ENCODE measurements at regions not wholly inside any gene's neighbourhood (a gene's known extent, or its start where the extent isn't known, plus 50 kb on each side); places are given as distances from the start of the nearest gene placed in this dataset.

GRCh38 chr4:89539374-89539773 is 231.8 kb upstream of the GPRIN3 start:
- Histone ChIP-seq H3F3A (ENCODE audit: control insufficient read depth, insufficient read depth) (no peaks in the 10 kb centered on the region), H3K27ac (ENCODE audit: low read depth, low read length) (no peak overlapping the region), H3K79me2 (ENCODE audit: control insufficient read depth, low read length) (no peaks in the 10 kb centered on the region), H3K36me3 (ENCODE audit: control insufficient read depth, low read length) (no peaks in the 10 kb centered on the region), H4K20me1 (ENCODE audit: control insufficient read depth, insufficient read depth, low read depth, low read length) (no peaks in the 10 kb centered on the region), H3K4me1 (ENCODE audit: control insufficient read depth, low read length) (no peaks in the 10 kb centered on the region), H3K4me2 (ENCODE audit: low read length) (no peak overlapping the region), H3K4me3 (ENCODE audit: low read length) (no peak overlapping the region), H3K27me3 (ENCODE audit: control insufficient read depth, low read length) (no peaks in the 10 kb centered on the region), H3K9me3 (ENCODE audit: control insufficient read depth, insufficient read depth, low read length) (no peaks in the 10 kb centered on the region), H3K9me2 (replicated peaks; ENCODE audit: control insufficient read depth, low read length) (no peaks in the 10 kb centered on the region)
- no peak for TF ChIP-seq CTCF (IDR thresholded peaks at IDR 0.05; ENCODE audit: low read depth, low read length, poor library complexity, severe bottlenecking)

- Histone ChIP-seq H3F3A (ENCODE audit: control insufficient read depth, insufficient read depth) (no peaks in the 10 kb centered on the region), H3K4me3 (ENCODE audit: low read length) (no peak overlapping the region), H3K36me3 (ENCODE audit: control insufficient read depth, low read length) (no peaks in the 10 kb centered on the region), H3K27ac (ENCODE audit: low read depth, low read length) (no peak overlapping the region), H3K27me3 (ENCODE audit: control insufficient read depth, low read length) (no peaks in the 10 kb centered on the region), H3K79me2 (ENCODE audit: control insufficient read depth, low read length) (no peaks in the 10 kb centered on the region), H3K4me1 (ENCODE audit: control insufficient read depth, low read length) (no peaks in the 10 kb centered on the region), H4K20me1 (ENCODE audit: control insufficient read depth, insufficient read depth, low read depth, low read length) (no peaks in the 10 kb centered on the region), H3K9me3 (ENCODE audit: control insufficient read depth, insufficient read depth, low read length) (no peaks in the 10 kb centered on the region), H3K4me2 (ENCODE audit: low read length) (no peak overlapping the region), H3K9me2 (replicated peaks; ENCODE audit: control insufficient read depth, low read length) (no peaks in the 10 kb centered on the region)
- no peak for TF ChIP-seq CTCF (IDR thresholded peaks at IDR 0.05; ENCODE audit: low read depth, low read length, poor library complexity, severe bottlenecking)
- TF ChIP-seq EZH2phosphoT487 (IDR thresholded peaks at IDR 0.05; ENCODE audit: borderline replicate concordance, low read length), result no peak
Observed at GRCh38 chr4:89538886-89539285, 231.3 kb upstream of the GPRIN3 start.

GRCh38 chr4:89538171-89538570 is 230.6 kb upstream of the GPRIN3 start:
- no peak for TF ChIP-seq CTCF (IDR thresholded peaks at IDR 0.05; ENCODE audit: low read depth, low read length, poor library complexity, severe bottlenecking)
- TF ChIP-seq EZH2phosphoT487 (IDR thresholded peaks at IDR 0.05; ENCODE audit: borderline replicate concordance, low read length), result no peak
- Histone ChIP-seq H3K36me3 (ENCODE audit: control insufficient read depth, low read length) (no peaks in the 10 kb centered on the region), H3F3A (ENCODE audit: control insufficient read depth, insufficient read depth) (no peaks in the 10 kb centered on the region), H3K27ac (ENCODE audit: low read depth, low read length) (no peak overlapping the region), H3K27me3 (ENCODE audit: control insufficient read depth, low read length) (no peaks in the 10 kb centered on the region), H4K20me1 (ENCODE audit: control insufficient read depth, insufficient read depth, low read depth, low read length) (no peaks in the 10 kb centered on the region), H3K4me2 (ENCODE audit: low read length) (no peak overlapping the region), H3K79me2 (ENCODE audit: control insufficient read depth, low read length) (no peaks in the 10 kb centered on the region), H3K9me3 (ENCODE audit: control insufficient read depth, insufficient read depth, low read length) (no peaks in the 10 kb centered on the region), H3K4me1 (ENCODE audit: control insufficient read depth, low read length) (no peaks in the 10 kb centered on the region), H3K4me3 (ENCODE audit: low read length) (no peak overlapping the region), H3K9me2 (replicated peaks; ENCODE audit: control insufficient read depth, low read length) (no peaks in the 10 kb centered on the region)

- Histone ChIP-seq H3K27ac (ENCODE audit: low read depth, low read length) (no peak overlapping the region), H3K4me3 (ENCODE audit: low read length) (no peak overlapping the region), H3K27me3 (ENCODE audit: control insufficient read depth, low read length) (no peaks in the 10 kb centered on the region), H3K9me2 (replicated peaks; ENCODE audit: control insufficient read depth, low read length) (no peaks in the 10 kb centered on the region), H3K9me3 (ENCODE audit: control insufficient read depth, insufficient read depth, low read length) (no peaks in the 10 kb centered on the region), H3F3A (ENCODE audit: control insufficient read depth, insufficient read depth) (no peaks in the 10 kb centered on the region), H3K79me2 (ENCODE audit: control insufficient read depth, low read length) (no peaks in the 10 kb centered on the region), H3K36me3 (ENCODE audit: control insufficient read depth, low read length) (no peaks in the 10 kb centered on the region), H3K4me2 (ENCODE audit: low read length) (no peak overlapping the region), H4K20me1 (ENCODE audit: control insufficient read depth, insufficient read depth, low read depth, low read length) (no peaks in the 10 kb centered on the region), H3K4me1 (ENCODE audit: control insufficient read depth, low read length) (no peaks in the 10 kb centered on the region)
- TF ChIP-seq EZH2phosphoT487 (IDR thresholded peaks at IDR 0.05; ENCODE audit: borderline replicate concordance, low read length) (no peak), CTCF (IDR thresholded peaks at IDR 0.05; ENCODE audit: low read depth, low read length, poor library complexity, severe bottlenecking) (no peak)
Observed at GRCh38 chr4:89537281-89537680, 229.7 kb upstream of the GPRIN3 start.

All from DOHH2 (cell line).